ENCODE measurements at regions not wholly inside any gene's neighbourhood (a gene's known extent, or its start where the extent isn't known, plus 50 kb on each side); places are given as distances from the start of the nearest gene placed in this dataset.

- H3K4me3 ChIP-seq, result no peak overlapping the region
- no peak for TF ChIP-seq CTCF (IDR thresholded peaks at IDR 0.05)
- no peak overlapping the region for H3K27ac ChIP-seq
- peaks cover 20 to 77% of the 10 kb centered on the region in 2 donors for H3K4me1 ChIP-seq (ENCODE audit: control insufficient read depth in 1 of 2, low read depth in 2 of 2)
- no peaks in the 10 kb centered on the region for H3K36me3 ChIP-seq
- no peak for ATAC-seq (ENCODE audit: insufficient number of reproducible peaks, low FRiP score, low read depth)
- H3K27me3 ChIP-seq (replicated peaks; ENCODE audit: insufficient read depth), result no peaks in the 10 kb centered on the region
- H3K9me3 ChIP-seq, result no peaks in the 10 kb centered on the region
- DNase-seq (ENCODE audit: low spot score), result no peak
These were observed 261.5 kb downstream of the MREG start for GRCh38 chr2:215751911-215752272.

- no peak overlapping the region for H3K4me3 ChIP-seq
- no peak for DNase-seq (ENCODE audit: low spot score)
- H3K27ac ChIP-seq, result no peak overlapping the region
- H3K9me3 ChIP-seq, result no peaks in the 10 kb centered on the region
- H3K27me3 ChIP-seq (replicated peaks; ENCODE audit: insufficient read depth), result no peaks in the 10 kb centered on the region
- ATAC-seq (ENCODE audit: insufficient number of reproducible peaks, low FRiP score, low read depth), result no peak
- no peak for TF ChIP-seq CTCF (IDR thresholded peaks at IDR 0.05)
- H3K36me3 ChIP-seq, result no peaks in the 10 kb centered on the region
- peaks cover 17 to 76% of the 10 kb centered on the region in 2 donors for H3K4me1 ChIP-seq (ENCODE audit: control insufficient read depth in 1 of 2, low read depth in 2 of 2)
These were observed 262.0 kb downstream of the MREG start for GRCh38 chr2:215751200-215751910.

- no peaks in the 10 kb centered on the region for H3K36me3 ChIP-seq
- TF ChIP-seq CTCF (IDR thresholded peaks at IDR 0.05), result no peak
- H3K27me3 ChIP-seq (replicated peaks; ENCODE audit: insufficient read depth), result no peaks in the 10 kb centered on the region
- DNase-seq (ENCODE audit: low spot score) (no peak), ATAC-seq (ENCODE audit: insufficient number of reproducible peaks, low FRiP score, low read depth) (no peak)
- H3K27ac ChIP-seq, result no peak overlapping the region
- H3K9me3 ChIP-seq, result no peaks in the 10 kb centered on the region
- no peak overlapping the region for H3K4me3 ChIP-seq
- H3K4me1 ChIP-seq (ENCODE audit: control insufficient read depth in 1 of 2, low read depth in 2 of 2), result peaks cover 13 to 70% of the 10 kb centered on the region in 2 donors
These were observed 262.6 kb downstream of the MREG start for GRCh38 chr2:215750763-215751162.

- peak; percentile 44 for DNase-seq (ENCODE audit: low spot score)
- Histone ChIP-seq H3K9me3 (no peaks in the 10 kb centered on the region), H3K27ac (peak overlapping the region in 1 of 2 donors; percentile 8), H3K27me3 (replicated peaks; ENCODE audit: insufficient read depth) (no peaks in the 10 kb centered on the region), H3K36me3 (no peaks in the 10 kb centered on the region), H3K4me1 (ENCODE audit: control insufficient read depth in 1 of 2, low read depth in 2 of 2) (peaks cover 13 to 58% of the 10 kb centered on the region in 2 donors), H3K4me3 (no peak overlapping the region)
- no peak for ATAC-seq (ENCODE audit: insufficient number of reproducible peaks, low FRiP score, low read depth)
- no peak for TF ChIP-seq CTCF (IDR thresholded peaks at IDR 0.05)
These were observed 264.0 kb downstream of the MREG start for GRCh38 chr2:215749092-215749957.

GRCh38 chr2:215748446-215748845 is 264.9 kb downstream of the MREG start:
- no peak for TF ChIP-seq CTCF (IDR thresholded peaks at IDR 0.05)
- no peaks in the 10 kb centered on the region for H3K27me3 ChIP-seq (replicated peaks; ENCODE audit: insufficient read depth)
- no peak overlapping the region for H3K4me3 ChIP-seq
- H3K9me3 ChIP-seq, result no peaks in the 10 kb centered on the region
- peaks cover 6 to 49% of the 10 kb centered on the region in 2 donors for H3K4me1 ChIP-seq (ENCODE audit: control insufficient read depth in 1 of 2, low read depth in 2 of 2)
- no peak overlapping the region for H3K27ac ChIP-seq
- ATAC-seq (ENCODE audit: insufficient number of reproducible peaks, low FRiP score, low read depth), result no peak
- no peaks in the 10 kb centered on the region for H3K36me3 ChIP-seq
- peak; percentile 12 for DNase-seq (ENCODE audit: low spot score)

Data from thoracic aorta (tissue), 2 donors.